T47D (cell line): ENCODE measurements at regions not wholly inside any gene's neighbourhood (a gene's known extent, or its start where the extent isn't known, plus 50 kb on each side); places are given as distances from the start of the nearest gene placed in this dataset.

Experiments used
- DNase-seq, 2 experiments: peaks; one replicate each; pipeline versions ENCODE4 v3.0.0 to v3.0.0-alpha.2; 2011 to 2012; ENCODE audit warnings: low read depth in 1 of 2, low spot score in 1 of 2
- JUND ChIP-seq: IDR thresholded peaks from 2 replicates; pipeline ENCODE4 v1.6.1; 2012; ENCODE audit warnings: low read depth
- in situ Hi-C: cut with HindIII; loops from 2 replicates; pipeline ENCODE4 v1.10.0; 2016; ENCODE audit warnings: low sequenced_read_pairs, low pct_unique_long_range_greater_than_20kb

- DNase-seq: peak in 1 of 2 experiments; percentile 57
- TF ChIP-seq JUND: no peak
- in situ Hi-C loops: no loop called here
These were observed 97.7 kb downstream of the CD47 start for GRCh38 chr3:107992976-107993684.

- no peak for DNase-seq
- in situ Hi-C loops: no loop called here
- TF ChIP-seq JUND: no peak
These were observed 99.9 kb downstream of the CD47 start for GRCh38 chr3:107990926-107991325.

- DNase-seq: peak in 1 of 2 experiments; percentile 71
- in situ Hi-C loops: no loop called here
- TF ChIP-seq JUND: no peak
These were observed 100.4 kb downstream of the CD47 start for GRCh38 chr3:107990433-107990832.

GRCh38 chr3:107989661-107990060, 101.2 kb downstream of the CD47 start:
- in situ Hi-C loops: no loop called here
- DNase-seq: no peak
- no peak for TF ChIP-seq JUND

GRCh38 chr3:107988460-107989175, 102.2 kb downstream of the CD47 start:
- TF ChIP-seq JUND: no peak
- in situ Hi-C loops: no loop called here
- no peak for DNase-seq

- peak in 1 of 2 experiments; percentile 52 for DNase-seq
- no peak for TF ChIP-seq JUND
- in situ Hi-C loops: no loop called here
These were observed 103.5 kb downstream of the CD47 start for GRCh38 chr3:107987036-107987939.

- peak in 1 of 2 experiments; percentile 39 for DNase-seq
- in situ Hi-C loops: no loop called here
- no peak for TF ChIP-seq JUND
These were observed 104.3 kb downstream of the CD47 start for GRCh38 chr3:107986505-107986904.

- in situ Hi-C loops: no loop called here
- DNase-seq: no peak
- no peak for TF ChIP-seq JUND
These were observed 105.3 kb downstream of the CD47 start for GRCh38 chr3:107985496-107985895.

GRCh38 chr3:107983247-107983646, 107.6 kb downstream of the CD47 start:
- DNase-seq: no peak
- in situ Hi-C loops: no loop called here
- TF ChIP-seq JUND: no peak

- no peak for DNase-seq
- no peak for TF ChIP-seq JUND
- in situ Hi-C loops: no loop called here
These were observed 108.7 kb downstream of the CD47 start for GRCh38 chr3:107982165-107982564.

- peak; percentile 19 to 92 for DNase-seq
- no peak for TF ChIP-seq JUND
- in situ Hi-C loops: no loop called here
These were observed 109.2 kb downstream of the CD47 start for GRCh38 chr3:107981471-107982111.

- TF ChIP-seq JUND: no peak
- in situ Hi-C loops: no loop called here
- DNase-seq: no peak
These were observed 111.3 kb downstream of the CD47 start for GRCh38 chr3:107979538-107979937.
